HG02884 (cell line): ENCODE measurements at regions not wholly inside any gene's neighbourhood (a gene's known extent, or its start where the extent isn't known, plus 50 kb on each side); places are given as distances from the start of the nearest gene placed in this dataset.
"Not testable (repeated sequence)": the region's sequence is repeated elsewhere in the genome, so short reads cannot be mapped to it uniquely, and the experiment has no call there.

Experiments
- ATAC-seq: cut with Tn5 transposase; IDR thresholded peaks from one replicate; pipeline ENCODE4 v1.9.1; 2021; ENCODE audit warnings: mild to moderate bottlenecking, moderate library complexity; ENCODE audit not compliant: unreplicated experiment

GRCh38 chr18:2197946-2198345 lies 373.4 kb downstream of the METTL4 start:
- ATAC-seq, result no peak

- no peak for ATAC-seq
These were observed 372.2 kb downstream of the METTL4 start for GRCh38 chr18:2199060-2199459.

GRCh38 chr18:2201036-2201600 lies 370.2 kb downstream of the METTL4 start:
- no peak for ATAC-seq

- no peak for ATAC-seq
These were observed 366.6 kb downstream of the METTL4 start for GRCh38 chr18:2204736-2205135.

GRCh38 chr18:2207294-2207693 lies 364.0 kb downstream of the METTL4 start:
- no peak for ATAC-seq

DNA sequence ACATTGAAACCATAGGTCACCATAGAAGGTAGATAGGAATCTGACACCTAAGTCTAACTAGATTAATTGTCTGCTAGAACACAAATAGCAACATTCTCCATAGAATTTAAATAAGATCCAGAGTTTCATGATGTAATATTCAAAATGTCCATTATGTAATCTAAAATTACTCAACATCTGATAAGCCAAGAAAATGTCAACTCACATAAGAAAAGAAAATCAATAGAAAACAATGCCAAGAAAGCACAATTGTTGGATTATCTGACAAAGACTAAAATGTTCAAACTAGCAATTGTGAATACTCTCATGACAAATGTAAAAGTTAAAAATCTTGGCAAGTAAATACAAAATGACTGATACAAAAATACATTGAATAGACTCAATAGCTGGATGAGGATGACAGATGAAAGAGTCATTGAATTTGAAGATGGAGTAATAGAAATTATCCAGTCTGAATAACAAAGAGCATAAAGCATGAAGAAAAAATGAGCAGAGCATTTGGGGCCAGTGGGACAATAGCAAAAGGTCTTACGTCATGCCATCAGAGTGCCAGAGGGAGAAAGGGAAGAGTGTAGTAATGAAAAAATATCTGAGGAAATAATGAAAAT lies 358.6 kb downstream of the METTL4 start:
- ATAC-seq, result no peak

DNA sequence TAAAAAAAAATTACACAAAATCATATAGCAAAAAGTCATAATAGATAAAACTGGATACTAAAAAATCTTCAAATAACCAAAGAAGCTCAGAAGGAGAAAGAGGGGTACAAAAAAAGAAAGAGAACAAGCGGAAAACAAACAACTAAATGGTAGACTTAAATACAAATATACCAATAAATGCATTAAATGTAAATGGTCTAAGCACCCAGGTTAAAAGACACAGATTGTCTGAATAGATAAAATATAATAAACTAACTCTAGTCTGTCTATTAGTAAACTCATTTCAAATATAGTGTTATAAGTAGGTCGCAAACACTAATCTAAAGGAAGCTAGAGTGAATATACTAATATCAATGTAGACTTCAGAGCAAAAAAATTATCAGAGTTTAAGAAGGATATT lies 357.4 kb downstream of the METTL4 start:
- ATAC-seq, result no peak

GRCh38 chr18:2217356-2217755 lies 353.9 kb downstream of the METTL4 start:
- no peak for ATAC-seq

DNA sequence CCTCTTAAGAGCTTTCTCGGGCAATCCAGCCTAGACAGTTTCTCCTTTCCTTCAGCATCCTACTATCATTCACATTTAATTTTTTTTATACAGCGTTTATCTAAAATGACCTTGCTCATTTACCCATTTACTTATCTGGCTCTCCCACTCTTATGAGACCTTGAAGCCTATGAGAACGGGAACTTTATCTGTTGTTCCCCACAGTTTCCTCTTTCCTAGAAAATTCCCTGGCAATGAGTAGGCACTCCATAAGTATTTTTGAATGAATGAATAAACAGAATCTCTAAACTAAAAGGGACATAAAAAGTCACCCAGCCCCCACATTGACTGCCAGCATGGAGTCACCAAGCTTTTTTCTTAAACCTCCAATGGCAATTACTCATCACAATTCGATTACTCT lies 353.2 kb downstream of the METTL4 start:
- ATAC-seq, result no peak

GRCh38 chr18:2219706-2220105 lies 351.6 kb downstream of the METTL4 start:
- no peak for ATAC-seq

DNA sequence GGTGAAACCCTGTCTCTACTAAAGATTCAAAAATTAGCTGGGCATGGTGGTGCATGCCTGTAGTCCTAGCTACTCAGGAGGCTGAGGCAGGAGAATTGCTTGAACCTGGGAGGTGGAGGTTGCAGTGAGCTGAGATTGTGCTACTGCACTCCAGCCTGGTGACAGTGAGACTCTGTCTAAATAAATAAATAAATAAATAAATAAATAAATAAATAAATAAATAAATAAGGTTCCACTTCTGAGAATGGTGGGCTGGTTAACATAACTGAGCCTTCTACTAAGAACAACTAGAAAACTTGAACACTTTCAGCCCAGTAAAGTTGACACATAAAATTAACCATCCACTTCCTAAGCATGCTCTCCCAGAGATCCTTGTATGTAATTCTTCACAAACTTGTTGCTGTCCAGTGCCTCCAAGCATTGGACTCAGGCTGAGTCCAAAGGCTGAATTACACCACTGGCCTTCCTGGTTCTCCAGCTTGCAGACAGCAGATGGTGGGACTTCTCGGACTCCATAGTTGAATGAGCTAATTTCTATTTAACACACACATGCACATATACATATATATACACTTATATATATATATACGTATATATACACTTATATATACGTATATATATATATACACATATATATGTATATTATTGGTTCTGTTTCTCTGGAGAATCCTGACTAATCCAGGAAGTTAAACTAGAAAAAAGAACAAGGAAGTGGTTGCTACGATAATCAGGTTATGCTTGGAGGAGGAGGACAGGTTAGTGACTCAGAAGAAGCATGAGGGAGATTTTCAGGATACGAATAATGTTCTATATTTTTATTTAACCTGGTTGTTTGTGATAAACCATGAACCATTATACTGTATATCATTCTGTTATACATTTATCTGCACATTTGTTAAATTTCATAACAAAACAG lies 348.8 kb downstream of the METTL4 start:
- no peak for ATAC-seq

- ATAC-seq, result no peak
These were observed 347.9 kb downstream of the METTL4 start for GRCh38 chr18:2223449-2223848.

DNA sequence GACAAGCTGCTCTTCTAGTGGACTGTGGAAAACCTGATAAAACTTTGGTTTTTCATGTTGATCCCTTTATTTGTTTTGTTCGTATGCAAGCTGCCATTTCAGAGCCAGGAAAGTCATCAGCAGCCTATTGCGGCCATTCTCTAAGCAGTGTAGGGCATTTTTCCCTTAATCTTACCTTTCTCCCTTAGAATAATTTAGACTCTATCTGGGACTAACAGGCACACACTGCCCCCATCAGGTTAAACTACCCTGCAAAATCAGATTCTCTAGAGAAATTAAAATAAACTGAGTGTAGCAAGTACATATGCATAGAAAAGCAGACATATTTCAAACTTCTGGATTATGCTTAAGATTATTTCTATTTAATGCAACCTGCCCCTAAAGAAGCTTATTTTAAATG lies 347.5 kb downstream of the METTL4 start:
- no peak for ATAC-seq

GRCh38 chr18:2236232-2236631 lies 335.1 kb downstream of the METTL4 start:
- no peak for ATAC-seq

DNA sequence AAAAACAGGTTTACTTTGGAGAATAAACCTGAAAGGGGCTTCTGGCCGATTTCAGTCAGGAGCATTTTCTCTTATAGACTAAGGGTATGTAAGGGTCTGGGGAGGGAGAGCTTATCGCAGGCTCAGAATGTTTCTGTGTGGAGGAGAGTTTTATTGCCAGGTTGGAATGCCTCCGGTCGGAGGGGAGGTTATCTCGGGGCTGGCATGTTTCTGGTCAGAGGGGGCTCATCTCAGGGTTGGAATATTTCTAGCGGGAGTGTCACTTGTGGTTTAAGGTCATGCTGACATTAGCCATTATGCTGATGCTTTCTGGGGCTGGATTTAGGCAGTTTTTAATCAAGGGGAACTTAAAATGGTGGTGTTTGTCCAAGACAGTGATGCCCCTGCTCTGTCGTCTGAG lies 333.6 kb downstream of the METTL4 start:
- ATAC-seq, result no peak

DNA sequence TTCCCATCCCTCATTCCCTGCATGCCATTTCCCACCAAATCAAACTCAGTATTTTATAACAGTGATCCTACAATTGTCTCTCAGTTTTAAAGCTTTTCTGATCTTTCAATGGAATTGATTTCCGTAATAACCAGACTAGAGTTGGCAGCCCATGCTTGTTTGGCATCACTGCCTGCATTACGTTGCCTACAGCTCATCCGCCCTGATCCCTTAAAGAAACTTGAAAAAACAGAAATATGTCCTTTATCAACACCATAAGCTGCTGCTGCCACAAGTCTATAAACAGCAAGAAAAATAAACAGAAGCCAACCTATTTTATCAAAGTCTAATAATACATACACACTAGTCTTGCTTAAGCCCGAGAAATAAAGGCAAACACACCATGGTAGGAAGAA lies 331.0 kb downstream of the METTL4 start:
- ATAC-seq, result no peak

DNA sequence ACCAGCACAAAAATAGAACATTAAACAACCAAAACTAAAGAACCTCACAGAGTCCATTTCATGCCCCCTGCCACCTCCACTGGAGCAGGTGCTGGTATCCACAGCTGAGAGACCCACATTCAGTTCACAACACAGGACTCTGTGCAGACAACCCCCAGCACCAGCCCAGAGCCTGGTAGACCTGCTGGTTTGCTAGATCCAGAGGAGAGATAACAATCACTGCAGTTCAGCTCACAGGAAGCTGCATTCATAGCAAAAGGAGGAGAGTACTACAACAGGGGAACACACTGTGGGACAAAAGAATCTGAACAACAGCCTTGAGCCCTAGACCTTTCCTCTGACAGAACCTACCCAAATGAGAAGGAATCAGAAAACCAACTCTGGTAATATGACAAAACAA lies 326.7 kb downstream of the METTL4 start:
- ATAC-seq, result no peak

- not testable (repeated sequence) for ATAC-seq
These were observed 324.2 kb downstream of the METTL4 start for GRCh38 chr18:2247101-2247500.

DNA sequence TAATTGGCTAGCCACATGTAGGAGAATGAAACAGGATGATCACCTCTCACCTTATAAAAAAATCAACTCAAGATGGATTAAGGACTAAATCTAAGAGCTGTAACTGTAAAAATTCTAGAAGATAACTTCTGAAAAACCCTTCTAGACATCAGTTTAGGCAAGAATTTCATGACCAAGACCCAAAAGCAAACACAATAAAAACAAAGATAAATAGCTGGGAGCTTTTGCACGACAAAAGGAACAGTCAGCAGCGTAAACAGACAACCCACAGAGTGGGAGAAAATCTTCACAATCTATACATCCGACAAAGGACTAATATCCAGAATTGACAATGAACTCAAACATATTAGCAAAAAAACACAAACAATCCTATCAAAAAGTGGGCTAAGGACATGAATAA lies 316.3 kb downstream of the METTL4 start:
- no peak for ATAC-seq

DNA sequence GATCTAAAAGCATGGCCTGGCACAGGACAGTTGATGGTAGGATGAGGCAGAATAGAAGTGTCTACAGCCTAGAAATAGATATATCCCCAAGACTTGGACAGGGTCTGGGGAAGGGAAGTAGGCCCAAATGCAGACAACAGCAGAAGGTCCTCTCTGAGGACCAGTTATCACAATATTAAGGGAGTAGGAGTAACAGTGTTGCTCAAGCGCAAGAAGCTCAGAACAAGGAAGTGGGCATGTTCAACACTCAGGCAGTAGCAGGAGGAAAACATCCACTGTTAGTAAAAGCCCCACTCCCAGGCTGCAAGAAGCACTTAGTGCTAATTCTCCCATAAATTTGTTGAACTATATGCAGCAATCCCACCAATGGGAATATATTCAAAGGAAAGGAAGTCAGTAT lies 314.7 kb downstream of the METTL4 start:
- ATAC-seq, result no peak

DNA sequence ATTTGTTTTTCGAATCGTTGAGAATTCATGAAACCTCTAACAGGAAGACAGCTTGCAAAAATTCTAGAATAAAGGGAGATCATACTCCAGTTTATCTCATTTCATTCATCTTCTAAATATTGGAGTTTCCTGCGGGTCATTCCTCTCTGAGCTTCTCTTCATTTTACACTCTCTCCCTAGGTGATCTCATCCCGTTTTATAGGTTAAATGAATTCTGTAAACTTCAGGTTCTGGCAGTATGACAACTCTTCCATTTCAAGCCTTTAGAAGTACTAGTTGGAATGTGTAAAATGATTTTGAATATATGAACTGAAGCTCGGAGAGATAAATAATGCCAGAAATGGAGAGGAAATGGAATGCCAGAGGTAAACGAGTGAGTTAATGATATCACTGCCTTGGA lies 312.4 kb downstream of the METTL4 start:
- no peak for ATAC-seq

DNA sequence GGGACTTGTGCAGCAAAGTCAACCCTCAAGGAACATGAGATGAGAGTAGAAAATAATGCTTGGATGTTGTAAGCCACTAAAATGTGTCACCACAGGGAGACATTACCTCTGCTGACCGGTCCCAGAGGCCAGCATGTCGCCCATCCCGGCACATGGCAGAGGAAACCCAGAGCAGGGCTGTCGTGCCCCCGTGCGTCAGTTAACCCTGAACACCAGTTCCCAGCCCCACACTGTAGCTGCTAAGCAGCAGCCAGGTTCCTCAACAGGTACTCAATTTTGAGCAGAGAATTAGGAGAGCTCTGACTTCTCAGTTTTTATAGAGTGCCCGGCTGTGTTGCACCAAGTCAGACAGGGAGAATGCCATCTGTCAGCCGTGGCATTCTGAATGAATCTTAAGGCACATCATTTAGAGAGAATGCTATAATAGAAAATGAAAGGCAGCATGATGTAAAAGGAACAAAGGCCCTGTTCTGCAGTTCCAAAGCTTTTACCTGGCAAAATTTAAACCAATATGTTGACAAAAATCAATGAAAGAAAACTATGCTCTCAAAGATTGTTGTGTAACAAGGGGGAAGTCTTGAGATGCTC lies 307.9 kb downstream of the METTL4 start:
- ATAC-seq, result no peak
